ENCODE measurements at regions not wholly inside any gene's neighbourhood (a gene's known extent, or its start where the extent isn't known, plus 50 kb on each side); places are given as distances from the start of the nearest gene placed in this dataset.
"Not testable (repeated sequence)": the region's sequence is repeated elsewhere in the genome, so short reads cannot be mapped to it uniquely, and the experiment has no call there.

DNA sequence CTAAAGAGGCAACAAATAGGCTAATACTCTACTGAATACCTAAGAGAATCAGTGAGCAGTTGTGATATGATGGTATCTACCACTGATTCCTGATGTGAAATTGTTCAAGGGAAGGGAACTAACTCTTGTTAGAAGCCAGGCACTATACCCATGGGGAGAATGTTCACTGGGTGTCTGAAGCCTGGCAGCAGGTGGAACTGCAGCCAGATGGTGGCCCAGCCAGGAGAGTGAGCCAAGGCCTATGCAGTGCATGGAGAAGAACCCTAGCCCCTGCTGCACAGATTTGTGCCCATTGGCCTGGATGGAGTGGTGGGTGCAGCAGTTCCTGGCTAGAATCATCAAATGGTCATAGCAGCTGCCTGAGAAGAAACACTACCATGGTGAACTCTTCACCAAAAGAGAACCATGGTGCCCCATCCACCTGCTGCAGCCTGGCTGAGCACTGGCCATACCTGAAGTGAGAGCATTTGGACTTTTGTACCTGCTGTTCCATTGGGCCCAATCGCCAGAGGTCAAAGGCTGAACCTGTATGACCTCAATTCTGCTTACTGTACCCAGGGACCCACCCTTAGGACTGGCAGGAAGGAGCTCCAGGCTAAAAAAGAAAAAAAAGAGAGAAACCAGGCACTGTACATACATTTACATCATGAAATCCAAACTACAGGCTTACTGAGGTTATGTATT, 118.8 kb upstream of the IVNS1ABP start:
- DNase-seq (ENCODE audit: low spot score): no peak

GRCh38 chr1:185434721-185435120, 117.7 kb upstream of the IVNS1ABP start:
- no peak for DNase-seq (ENCODE audit: low spot score)

DNA sequence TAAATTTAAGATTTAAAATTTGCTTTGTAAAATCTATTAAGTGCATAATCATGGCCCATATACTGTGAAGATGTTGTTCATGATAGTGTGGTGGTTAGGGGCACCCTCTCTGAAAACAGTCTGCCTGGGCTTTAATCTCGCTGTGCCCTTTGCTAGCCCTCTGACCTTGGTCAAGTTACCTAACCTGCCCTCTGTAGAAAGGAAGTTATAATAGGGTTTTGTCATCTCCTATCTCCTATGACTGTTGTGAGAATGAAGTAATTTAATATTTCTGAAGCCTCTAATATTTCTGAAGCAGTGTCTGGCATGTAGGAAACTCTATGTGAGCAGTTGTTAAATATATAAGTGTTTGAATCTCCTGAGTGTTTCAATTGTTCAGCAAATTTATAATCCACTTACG, 116.6 kb upstream of the IVNS1ABP start:
- DNase-seq (ENCODE audit: low spot score): no peak

DNA sequence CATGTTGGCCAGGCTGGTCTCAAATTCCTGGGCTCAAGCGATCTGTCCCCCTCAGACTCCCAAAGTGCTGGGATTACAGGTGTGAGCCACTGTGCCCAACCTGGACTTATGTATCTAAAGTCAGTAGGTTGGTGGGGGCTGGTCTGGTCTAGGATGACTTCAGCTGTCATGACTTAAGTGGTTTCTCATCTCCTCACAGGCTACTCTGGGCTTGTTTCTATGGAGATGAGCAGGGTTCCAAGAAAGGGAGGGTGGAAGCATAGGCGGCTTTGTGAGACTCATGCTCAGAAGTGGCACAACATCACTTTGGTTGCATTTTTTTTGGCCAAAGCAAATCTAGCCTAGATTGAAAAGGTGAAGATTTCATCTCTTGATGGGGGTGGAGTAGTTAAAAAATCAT, 115.9 kb upstream of the IVNS1ABP start:
- DNase-seq (ENCODE audit: low spot score): no peak

GRCh38 chr1:185431612-185432011, 114.6 kb upstream of the IVNS1ABP start:
- DNase-seq (ENCODE audit: low spot score): no peak

- DNase-seq (ENCODE audit: low spot score): not testable (repeated sequence)
Observed at GRCh38 chr1:185429668-185430067, 112.6 kb upstream of the IVNS1ABP start.

DNA sequence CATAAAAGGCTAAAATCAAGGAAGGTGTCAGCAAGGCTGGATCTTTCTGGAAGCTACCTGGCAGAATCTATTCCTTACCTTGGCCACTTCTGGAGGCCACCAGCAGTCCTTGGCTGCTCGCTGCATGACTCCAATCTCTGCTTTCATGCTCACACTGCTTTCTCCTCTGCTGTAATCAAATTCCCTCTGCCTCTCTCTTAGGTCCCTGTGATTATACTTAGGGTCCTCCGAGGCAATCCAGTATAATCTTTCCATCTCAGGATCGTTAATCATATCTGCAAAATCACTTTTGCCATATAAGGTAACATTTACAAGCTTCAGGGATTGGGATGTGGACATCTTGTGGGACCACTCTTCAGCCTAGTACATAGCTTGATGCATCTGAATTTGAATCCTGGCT, 110.7 kb upstream of the IVNS1ABP start:
- DNase-seq (ENCODE audit: low spot score): no peak

DNA sequence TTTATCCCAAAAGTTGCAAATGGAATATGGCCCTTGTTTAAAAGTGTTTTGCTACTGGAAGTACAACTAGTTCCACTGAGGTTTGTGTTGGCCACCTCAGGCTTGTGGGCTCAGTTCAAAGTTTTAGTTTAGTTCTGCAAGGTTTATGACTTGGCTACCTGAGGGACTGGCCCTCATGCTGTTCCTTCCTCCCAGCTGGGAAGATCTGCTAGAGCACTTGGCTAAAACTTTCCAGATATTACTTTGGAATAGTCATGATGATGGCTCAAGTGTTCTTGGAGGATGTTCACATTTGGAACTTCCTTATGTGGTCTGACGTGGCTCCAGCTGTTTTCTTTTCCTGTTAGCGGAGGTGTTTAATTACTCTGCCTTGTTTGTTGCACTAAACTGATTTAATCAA, 110.2 kb upstream of the IVNS1ABP start:
- DNase-seq (ENCODE audit: low spot score): no peak

DNA sequence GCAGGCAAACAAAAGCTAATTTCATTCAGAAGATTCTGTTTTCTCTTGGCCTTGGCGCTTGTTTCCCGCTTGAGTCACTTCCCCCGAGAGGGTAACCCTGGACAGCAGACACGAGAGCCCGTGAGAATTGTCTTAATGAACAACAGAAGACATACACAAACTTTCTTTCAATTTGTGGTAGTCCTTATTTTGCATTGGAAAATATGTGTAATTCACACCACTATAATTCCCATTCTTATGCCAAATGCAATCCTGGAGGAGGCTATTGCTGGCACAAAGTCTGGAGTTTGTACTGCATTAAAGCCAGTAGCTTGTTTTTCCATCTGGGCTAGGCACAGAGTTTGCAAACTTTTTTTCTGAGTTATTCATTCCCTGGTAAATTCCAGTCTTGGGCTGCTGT, 109.8 kb upstream of the IVNS1ABP start:
- no peak for DNase-seq (ENCODE audit: low spot score)

- DNase-seq (ENCODE audit: low spot score): no peak
Observed at GRCh38 chr1:185425163-185425562, 108.1 kb upstream of the IVNS1ABP start.

DNA sequence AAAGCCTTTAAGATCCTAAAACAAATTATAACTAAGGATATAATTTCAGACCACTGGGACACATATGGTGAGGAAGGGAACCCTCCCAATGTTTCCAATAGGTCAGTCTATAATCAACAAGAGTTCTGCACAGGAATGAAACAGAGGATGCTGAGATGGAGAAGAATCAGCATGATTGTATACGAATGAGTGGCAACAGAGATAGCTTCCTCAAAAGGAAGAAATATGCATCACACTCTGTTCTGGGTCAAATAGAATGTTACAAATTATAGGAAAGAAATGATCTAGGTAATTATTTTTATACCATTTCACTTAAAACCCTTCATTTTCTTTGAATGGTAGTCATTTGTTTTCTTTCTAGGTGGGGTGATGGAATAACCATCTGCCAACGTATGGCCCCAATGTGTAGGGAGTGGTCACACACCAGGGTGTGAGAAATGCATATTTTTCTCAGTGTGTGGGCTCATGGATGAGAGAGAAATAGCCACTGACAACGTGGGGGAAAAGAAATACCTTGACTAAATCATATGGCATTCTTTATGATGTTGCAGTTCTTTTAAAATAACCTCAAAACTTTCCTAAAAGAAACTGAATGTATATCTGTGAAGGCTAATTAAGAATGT, 104.6 kb upstream of the IVNS1ABP start:
- DNase-seq (ENCODE audit: low spot score): no peak

GRCh38 chr1:185420588-185421081, 103.6 kb upstream of the IVNS1ABP start:
- no peak for DNase-seq (ENCODE audit: low spot score)

DNA sequence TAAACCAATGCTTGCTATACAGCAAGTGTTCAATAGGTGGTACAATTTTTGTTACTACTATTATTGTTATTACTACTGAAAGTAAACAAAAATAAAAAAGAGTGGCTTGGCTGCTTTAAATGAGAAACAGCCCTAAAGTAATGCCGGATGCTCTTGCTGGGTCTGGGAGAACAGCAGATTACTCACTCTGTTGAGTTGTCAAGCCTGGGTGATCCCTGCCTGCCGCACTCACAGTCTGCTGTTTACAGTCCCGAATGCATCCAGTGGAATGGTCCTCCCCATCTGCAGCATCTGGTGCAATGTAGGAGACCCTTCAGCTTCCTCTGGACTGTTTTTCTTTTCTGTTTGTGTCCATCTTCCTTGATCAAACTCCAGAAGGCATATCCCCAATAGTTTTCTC, 102.7 kb upstream of the IVNS1ABP start:
- no peak for DNase-seq (ENCODE audit: low spot score)

GRCh38 chr1:185418472-185418871, 101.4 kb upstream of the IVNS1ABP start:
- DNase-seq (ENCODE audit: low spot score): no peak

- no peak for DNase-seq (ENCODE audit: low spot score)
Observed at GRCh38 chr1:185412385-185413087, 95.5 kb upstream of the IVNS1ABP start.

- peak; percentile 10 for DNase-seq (ENCODE audit: low spot score)
Observed at GRCh38 chr1:185409763-185410528, 92.9 kb upstream of the IVNS1ABP start.

GRCh38 chr1:185409345-185409744, 92.3 kb upstream of the IVNS1ABP start:
- DNase-seq (ENCODE audit: low spot score): no peak

DNA sequence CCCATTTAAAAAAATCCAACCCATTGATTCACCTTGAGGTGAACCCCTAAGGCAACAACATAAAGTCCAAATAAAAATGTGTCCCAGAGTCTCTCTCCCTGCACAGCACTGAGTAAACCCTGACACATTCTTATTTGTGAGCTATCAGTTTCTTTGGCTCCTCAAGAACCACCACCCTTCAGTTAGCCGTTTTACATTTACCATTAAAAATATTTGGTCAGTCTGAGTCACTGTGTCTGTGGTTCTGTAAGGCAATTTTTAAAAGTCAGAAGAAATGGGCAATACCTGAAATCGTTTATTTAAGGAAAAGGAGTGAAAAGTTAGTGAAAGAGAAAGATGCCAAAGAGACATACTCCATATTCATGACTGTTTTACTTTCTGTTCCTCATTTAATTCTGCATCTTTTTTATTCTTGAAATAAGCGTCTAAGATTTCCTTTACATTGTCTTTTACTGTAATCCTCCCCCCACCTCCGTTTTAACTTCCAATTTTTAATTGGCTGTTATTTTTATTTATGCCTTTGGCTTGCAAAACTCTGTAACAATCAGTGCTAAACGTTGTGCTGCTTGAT, 91.7 kb upstream of the IVNS1ABP start:
- DNase-seq (ENCODE audit: low spot score): no peak

GRCh38 chr1:185406691-185407009, 89.6 kb upstream of the IVNS1ABP start:
- no peak for DNase-seq (ENCODE audit: low spot score)

- DNase-seq (ENCODE audit: low spot score): no peak
Observed at GRCh38 chr1:185406006-185406690, 89.1 kb upstream of the IVNS1ABP start.

DNA sequence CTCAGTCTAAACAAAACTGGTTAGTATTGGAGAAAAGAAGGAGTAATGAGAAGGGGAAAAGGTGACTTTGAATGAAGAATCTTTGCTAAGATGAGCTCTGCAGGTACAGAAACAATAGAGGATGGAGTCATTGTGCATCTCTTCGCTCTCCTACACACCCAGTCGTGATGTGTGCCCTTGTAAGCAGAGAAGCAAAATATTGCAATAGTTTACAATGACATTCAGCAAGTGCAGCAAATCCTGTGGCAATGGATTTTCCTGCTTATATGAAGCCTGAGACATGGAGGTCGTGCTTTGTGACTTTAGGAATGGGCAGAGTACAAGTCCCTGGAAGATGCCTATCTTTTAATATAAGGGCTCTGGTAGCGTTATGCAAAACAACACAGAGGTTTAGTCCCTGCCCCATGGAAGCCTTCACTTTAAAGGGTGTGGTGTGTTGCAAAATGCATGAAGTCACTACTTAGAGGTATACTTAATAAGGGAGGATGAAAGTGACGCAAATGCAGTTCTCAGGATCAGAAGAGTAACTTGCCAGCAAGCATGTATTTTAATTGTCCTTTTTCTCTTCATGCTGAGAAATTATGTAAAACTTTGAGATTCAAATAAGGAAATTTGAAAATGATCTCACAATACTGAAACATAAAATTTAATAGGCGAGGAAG, 88.0 kb upstream of the IVNS1ABP start:
- no peak for DNase-seq (ENCODE audit: low spot score)
